Posterior vena cava (tissue), 2 donors: ENCODE measurements at regions not wholly inside any gene's neighbourhood (a gene's known extent, or its start where the extent isn't known, plus 50 kb on each side); places are given as distances from the start of the nearest gene placed in this dataset.
"Not testable (repeated sequence)": the region's sequence is repeated elsewhere in the genome, so short reads cannot be mapped to it uniquely, and the experiment has no call there.

Experiments used
- DNase-seq: peaks from one replicate; pipeline ENCODE4 v3.0.0-alpha.2; 2020; ENCODE audit warnings: low spot score
- intact Hi-C, 2 donors: fragments of 100-400 bp; cut with DNase I; formaldehyde crosslinking; loops; one replicate each; pipeline versions ENCODE4 v1.14.1 to v1.14.2; 2022 to 2023
- donor health status: DM: yes; HTN: yes; CAD: no.
- donor health status: DM: yes; HTN: yes; CAD: no.

GRCh38 chr18:40259115-40259835 lies 1695.8 kb upstream of the PIK3C3 start:
- no peak for DNase-seq
- intact Hi-C loops, result no loop called here

- intact Hi-C loops, result no loop called here
Measured at GRCh38 chr18:40258311-40258710, 1696.7 kb upstream of the PIK3C3 start.

GRCh38 chr18:40250236-40250635 lies 1704.8 kb upstream of the PIK3C3 start:
- intact Hi-C loops, result no loop called here
- DNase-seq, result no peak

More at GRCh38 chr18:40258311-40258710, 1696.7 kb upstream of the PIK3C3 start:
- DNase-seq, result no peak

- DNase-seq, result no peak
- intact Hi-C loops, result no loop called here
Measured at GRCh38 chr18:40249390-40250080, 1705.5 kb upstream of the PIK3C3 start.

GRCh38 chr18:40245612-40246011 lies 1709.4 kb upstream of the PIK3C3 start:
- intact Hi-C loops, DNase-seq: not testable (repeated sequence)

- DNase-seq, result no peak
- intact Hi-C loops, result no loop called here
Measured at GRCh38 chr18:40243607-40244006, 1711.4 kb upstream of the PIK3C3 start.

GRCh38 chr18:40235836-40236235 lies 1719.2 kb upstream of the PIK3C3 start:
- intact Hi-C loops, result no loop called here
- no peak for DNase-seq

- DNase-seq, result no peak
- intact Hi-C loops, result no loop called here
Measured at GRCh38 chr18:40235323-40235722, 1719.7 kb upstream of the PIK3C3 start.

GRCh38 chr18:40233931-40234616 lies 1721.0 kb upstream of the PIK3C3 start:
- DNase-seq, result no peak
- intact Hi-C loops, result no loop called here

- no peak for DNase-seq
- intact Hi-C loops, result no loop called here
Measured at GRCh38 chr18:40222776-40223175, 1732.3 kb upstream of the PIK3C3 start.

- intact Hi-C loops, result no loop called here
- no peak for DNase-seq
Measured at GRCh38 chr18:40216856-40217255, 1738.2 kb upstream of the PIK3C3 start.

- intact Hi-C loops, result no loop called here
Measured at GRCh38 chr18:40215979-40216378, 1739.1 kb upstream of the PIK3C3 start.

GRCh38 chr18:40210696-40211095 lies 1744.3 kb upstream of the PIK3C3 start:
- intact Hi-C loops, result no loop called here
- no peak for DNase-seq

More at GRCh38 chr18:40215979-40216378, 1739.1 kb upstream of the PIK3C3 start:
- no peak for DNase-seq

GRCh38 chr18:40208958-40209357 lies 1746.1 kb upstream of the PIK3C3 start:
- intact Hi-C loops, result no loop called here
- no peak for DNase-seq

GRCh38 chr18:40197711-40198110 lies 1757.3 kb upstream of the PIK3C3 start:
- no peak for DNase-seq
- intact Hi-C loops, result no loop called here

- DNase-seq, result no peak
- intact Hi-C loops, result no loop called here
Measured at GRCh38 chr18:40186677-40187076, 1768.4 kb upstream of the PIK3C3 start.

GRCh38 chr18:40179729-40180461 lies 1775.1 kb upstream of the PIK3C3 start:
- no peak for DNase-seq
- intact Hi-C loops, result no loop called here

- intact Hi-C loops, result no loop called here
Measured at GRCh38 chr18:40168026-40168425, 1787.0 kb upstream of the PIK3C3 start.

GRCh38 chr18:40163254-40163653 lies 1791.8 kb upstream of the PIK3C3 start:
- intact Hi-C loops, result no loop called here
- no peak for DNase-seq

More at GRCh38 chr18:40168026-40168425, 1787.0 kb upstream of the PIK3C3 start:
- DNase-seq, result no peak

GRCh38 chr18:40160361-40160760 lies 1794.7 kb upstream of the PIK3C3 start:
- no peak for DNase-seq
- intact Hi-C loops, result no loop called here
